HG03442 (cell line): ENCODE measurements at regions not wholly inside any gene's neighbourhood (a gene's known extent, or its start where the extent isn't known, plus 50 kb on each side); places are given as distances from the start of the nearest gene placed in this dataset.

ENCODE experiments used
- ATAC-seq: cut with Tn5 transposase; IDR thresholded peaks from one replicate; pipeline ENCODE4 v1.9.1; 2021; ENCODE audit warnings: mild to moderate bottlenecking, moderate library complexity; ENCODE audit not compliant: unreplicated experiment

DNA sequence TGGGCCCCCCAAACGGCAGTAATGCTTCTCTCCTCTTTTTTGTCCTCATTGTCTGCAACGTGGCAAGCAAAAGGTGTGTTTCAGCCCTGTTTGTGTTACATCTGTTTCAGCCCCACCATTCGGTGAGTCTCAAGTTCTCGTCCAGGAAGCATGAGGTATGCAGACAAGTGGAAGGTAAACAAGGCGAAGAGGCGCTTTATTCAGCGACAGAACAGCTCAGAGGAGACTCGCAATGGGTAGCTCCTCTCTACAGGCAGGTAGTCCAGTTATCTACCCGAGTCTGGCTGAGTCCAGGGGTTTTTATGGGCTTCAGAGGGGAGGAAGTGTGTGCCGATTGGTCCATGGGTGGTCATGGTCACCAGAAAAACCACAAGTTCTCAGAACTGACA lies 733.4 kb upstream of the CDH7 start:
- no peak for ATAC-seq

DNA sequence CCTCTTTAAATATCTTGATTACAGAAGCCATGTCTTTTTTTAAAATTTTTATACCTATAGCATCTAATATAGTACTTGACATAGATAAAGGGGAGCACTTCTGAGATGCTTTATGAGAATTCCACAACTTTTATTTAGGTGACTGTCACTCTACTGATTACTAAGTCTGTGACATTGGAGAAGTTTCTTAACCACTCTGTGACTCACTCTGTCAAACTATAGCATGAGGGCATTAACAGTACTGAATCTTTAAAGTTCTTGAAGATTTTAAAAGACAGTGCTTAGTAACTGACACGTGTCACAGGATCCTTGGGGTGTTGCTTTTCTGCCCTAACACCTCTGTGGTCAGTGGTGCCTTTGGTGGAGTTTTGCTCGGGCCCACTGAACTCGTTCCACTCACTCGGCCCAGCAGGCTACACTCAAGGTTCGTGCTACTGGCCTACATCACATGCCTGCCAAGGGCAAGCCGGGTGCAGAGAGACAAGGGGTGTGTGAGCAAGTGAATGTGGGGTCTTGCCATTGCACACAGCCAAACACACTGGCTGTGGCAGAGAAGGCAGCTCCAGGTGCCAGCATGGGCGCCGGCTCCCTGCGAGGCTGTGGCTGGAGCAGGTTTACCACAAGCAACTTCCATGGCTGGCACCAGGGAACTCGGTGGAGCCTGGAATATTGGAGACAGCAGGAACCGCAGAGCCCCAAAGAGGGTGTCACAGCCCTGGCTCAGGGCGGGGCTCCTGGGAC lies 734.0 kb upstream of the CDH7 start:
- ATAC-seq: no peak

DNA sequence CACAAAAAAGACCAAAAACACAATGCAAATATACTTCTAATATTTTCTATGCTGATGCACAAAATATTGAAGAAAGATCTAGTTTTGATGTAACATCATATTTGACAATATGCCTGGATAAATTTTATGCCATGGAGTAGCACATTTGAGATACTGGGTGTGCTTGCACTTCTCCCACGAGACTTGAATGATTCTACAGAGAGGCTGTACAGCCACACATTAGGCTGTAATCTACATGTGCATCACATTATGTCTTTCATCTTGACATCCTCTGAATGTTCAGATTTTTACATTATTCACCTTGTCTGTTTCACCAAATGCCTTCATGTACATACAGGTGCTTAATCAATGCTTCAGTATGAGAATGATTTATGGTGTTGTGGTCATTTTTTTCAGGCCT lies 756.4 kb upstream of the CDH7 start:
- no peak for ATAC-seq

DNA sequence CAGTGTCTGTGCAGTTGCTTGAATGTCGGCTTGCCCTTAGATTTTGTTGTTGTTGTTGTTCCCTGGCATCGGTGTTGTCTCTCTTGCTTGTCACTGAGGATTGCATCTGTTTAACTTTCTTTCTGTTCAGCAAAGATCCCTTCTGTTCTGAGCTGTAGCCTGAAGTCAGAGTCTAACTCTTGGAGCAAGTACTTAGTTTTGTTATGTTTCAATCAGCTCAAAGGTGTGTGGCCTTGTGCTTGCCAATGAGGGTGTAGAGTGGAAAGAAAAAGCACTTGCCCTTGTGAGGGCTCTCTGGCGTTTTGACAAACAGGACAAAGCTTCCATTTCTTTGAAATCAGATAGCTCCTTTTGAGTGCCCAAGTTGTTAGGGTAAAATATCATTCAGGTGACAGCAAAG lies 757.1 kb upstream of the CDH7 start:
- ATAC-seq: no peak

DNA sequence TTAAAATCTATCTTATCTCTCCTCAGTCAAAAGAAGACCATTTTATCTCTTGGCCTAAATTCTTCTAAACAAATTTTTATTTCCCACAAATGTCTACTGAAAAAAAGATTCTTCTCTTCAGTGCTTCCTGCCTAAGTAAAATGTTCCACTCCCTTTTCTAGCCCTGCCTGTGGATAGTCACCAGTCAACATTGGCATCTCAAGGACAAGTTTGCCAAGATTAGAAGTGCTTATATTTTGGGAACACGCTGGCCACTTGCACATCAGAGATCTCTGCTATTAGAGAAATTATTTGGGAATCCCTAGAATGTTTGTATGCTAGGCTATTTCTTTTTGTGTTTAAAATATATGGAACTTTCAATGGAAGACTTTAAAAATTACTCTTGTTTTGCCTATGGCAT lies 758.2 kb upstream of the CDH7 start:
- ATAC-seq: no peak

DNA sequence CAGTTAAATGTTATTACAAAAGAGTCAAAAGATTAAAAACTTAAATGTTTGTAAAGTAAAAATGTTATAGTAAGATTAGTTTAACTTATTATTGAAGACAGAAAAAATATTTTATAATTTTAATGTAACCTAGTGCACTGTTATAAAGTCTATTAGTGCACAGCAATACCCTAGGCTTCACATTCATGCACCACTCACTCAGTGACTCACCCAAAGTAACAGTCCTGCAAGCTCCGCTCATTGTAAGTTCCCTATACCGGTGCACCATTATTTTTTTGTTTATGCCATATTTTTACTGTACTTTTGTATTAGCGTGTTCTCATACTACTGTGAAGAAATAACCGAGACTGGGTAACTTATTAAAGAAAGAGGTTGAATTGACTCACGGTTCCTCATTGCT lies 759.7 kb upstream of the CDH7 start:
- no peak for ATAC-seq

DNA sequence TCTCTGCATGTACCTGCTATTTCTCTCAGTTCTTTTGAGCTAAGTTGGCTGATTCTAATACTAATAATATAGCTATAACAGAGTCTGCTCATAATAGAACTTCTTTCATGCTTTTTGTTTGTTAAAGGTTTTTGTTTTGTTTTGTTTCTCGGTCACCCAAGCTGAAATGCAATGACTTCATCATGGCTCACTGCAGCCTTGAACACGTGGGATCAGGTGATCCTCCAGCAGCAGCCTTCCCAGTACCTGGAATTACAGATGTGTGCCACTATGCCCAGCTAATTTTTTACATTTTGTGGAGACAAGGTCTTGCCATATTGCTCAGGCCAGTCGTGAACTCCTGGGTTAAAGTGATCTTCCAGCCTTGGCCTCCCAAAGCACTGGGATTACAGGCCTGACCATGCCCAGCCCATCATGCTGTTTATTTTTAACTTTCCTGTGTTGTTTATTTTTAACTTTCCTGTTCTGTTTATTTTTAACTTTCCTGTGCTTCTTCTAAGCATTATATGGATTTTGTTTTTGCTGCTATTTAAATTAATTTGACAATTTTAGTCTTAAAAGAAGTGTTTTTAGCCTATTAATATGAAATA lies 763.8 kb upstream of the CDH7 start:
- no peak for ATAC-seq

DNA sequence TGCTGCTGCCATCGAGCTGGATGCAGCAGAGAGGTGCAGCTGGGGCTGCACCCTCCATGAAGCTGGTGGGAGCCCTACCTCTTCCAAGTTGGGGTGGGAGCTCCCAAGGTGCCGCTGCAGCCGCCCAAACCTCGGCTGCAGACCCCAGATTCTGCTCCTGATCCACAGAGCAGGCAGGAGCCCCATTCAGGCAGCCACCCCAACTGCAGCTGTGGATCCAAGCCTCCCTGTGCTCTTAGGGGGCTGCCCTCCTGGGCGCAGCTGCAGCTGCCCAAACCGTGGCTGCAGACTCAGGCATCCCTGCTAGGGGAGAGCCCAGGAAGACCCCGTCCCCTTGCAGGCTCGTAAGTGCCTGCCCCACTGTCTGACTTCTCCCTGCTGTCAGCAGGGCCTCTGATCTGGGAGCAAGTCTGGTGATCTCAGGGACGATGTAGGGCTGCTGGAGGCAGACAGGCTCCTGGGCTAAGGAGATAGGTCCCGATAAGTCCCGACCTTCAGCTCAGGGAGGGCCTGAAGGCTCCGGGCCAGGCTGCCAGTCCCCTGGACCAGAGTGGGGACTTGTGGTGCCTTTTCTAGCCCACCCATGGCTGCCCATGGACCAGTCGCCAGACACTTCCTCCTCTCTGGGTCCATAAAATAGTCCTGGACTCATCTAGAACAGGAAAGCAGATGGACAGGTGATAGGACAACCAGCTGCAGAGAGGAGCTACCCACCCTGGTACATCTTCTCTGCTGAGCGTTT lies 767.1 kb upstream of the CDH7 start:
- ATAC-seq: no peak

DNA sequence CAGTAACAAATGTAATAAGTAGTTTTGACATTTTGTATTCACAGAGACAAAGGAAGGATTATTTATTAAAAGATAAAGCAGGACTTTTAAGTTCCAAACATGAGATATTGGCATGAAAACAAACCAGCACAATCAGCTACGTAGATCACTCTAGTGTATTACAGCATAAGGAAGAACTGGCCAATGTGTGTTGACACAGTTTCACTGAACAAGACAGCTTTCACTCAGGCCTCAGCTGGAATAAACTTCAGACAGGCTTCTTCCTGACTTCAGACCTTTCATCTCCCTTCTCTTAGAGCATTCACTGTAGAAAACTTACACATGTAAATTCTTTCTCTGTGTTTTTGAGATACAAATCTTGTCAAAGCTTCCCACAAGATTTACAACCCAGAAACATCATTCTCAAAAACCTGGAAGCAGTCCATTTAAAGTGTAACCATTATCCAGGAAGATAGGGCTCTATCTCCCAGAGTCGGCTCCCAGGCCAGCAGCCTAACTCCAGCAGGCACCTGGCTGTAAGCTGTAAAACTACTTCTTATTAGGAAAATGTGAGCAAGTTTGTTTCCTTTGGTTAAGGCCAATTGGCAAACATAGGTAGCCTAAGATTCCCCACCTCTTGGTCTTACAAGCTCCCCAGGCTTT lies 768.3 kb upstream of the CDH7 start:
- ATAC-seq: no peak

DNA sequence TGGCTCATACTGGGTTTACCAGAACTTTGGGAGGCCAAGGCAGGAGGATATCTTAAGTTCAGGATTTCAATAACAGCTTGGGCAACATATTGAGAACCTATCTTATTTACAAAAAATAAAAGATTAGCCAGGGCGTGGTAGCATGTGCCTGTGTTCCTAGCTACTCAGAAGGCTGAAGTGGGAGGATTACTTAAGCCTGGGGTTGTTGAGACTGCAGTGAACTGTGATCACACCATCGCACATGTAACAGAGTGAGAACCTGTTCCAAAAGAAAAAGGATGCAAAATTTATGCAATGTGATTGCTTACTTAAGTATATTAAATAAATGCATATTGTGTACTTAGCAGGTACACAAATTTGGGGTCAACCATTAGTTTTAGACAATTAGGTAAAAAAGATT lies 768.9 kb upstream of the CDH7 start:
- ATAC-seq: no peak

DNA sequence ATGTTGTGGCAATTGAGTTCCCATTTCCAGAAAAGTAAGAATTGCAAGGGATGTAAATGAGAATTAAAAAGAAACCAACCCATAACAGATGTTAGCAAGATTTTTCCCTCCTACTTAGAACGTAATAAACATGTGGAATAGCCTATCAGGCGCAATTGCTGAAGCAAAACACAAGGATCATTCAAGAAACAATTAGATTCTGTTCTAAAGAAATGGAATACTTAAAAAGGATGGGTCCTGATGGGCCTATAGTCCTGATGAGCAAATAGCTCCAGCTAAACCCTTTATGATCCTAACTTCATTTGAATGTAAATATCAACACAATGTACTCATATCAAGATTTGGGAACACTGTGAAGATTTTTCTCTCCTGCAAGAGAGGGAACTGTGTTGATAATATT lies 771.0 kb upstream of the CDH7 start:
- ATAC-seq: no peak

DNA sequence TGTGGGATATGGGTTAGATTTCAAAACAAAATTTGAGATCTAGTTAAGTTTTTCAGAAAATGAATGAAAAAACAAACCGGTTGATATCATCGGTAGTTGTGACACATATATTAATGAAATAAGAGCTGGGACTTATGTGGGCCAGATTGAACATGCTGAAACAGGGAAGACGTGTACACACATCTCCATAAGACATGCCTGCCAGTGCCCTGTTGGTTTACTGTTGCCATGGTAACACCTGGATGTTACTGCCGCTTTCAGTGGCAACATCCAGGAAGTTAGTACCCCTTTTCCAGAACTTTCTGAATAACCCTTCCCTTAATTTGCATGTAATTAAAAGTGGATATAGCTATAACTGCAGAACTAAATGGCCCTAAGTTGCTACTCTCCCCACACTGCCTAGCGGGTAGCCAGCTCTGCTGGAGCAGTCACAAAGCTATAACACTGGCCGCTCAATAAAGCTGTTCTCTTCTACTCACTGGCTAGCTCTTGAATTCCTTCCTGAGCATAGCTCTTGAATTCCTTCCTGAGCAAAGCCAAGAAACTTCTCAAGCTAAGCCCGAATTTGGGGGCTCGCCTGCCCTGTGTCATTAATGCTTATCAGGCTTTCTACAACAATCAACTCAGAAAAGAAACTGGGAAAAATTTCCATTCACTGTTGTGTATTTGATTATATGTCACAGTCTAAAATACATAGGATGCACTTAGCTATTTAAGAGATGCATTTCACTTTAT lies 776.3 kb upstream of the CDH7 start:
- no peak for ATAC-seq

DNA sequence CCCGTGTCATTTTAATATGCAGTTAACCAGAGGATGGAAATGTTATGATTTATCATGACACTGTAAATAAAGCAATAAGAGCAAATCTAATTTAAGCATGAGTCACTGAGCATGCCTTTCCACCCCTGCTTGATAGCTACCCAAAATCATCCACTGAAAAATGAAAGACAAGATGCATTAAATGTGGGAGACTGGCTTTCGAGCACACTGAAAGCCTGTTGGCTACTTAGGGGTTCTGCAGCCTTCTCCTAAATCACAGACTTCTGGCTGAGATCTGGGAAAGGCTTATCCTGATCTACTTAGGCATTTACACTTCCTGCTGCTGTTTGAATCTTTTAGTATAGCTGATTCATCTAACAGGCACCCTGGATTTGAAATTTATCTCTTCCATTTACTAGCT lies 778.3 kb upstream of the CDH7 start:
- ATAC-seq: no peak

DNA sequence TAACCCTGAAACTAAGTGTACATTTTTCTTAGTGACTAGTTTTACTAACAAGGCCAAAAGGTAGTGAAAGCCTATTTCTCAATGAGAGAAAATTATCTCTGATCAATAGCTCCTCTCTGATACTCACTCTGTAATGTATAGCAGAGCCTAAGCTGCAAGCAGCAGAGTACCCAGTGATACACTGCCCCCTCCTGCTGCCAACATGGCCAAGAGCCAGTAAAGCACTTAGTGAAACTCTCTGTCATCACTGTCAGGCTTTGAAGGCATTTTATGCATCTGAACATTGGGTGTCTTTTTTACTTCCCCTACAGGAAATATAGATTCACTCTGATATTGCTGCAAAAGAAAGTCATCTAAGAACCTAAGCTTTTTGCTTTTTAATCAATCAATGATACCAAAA lies 784.1 kb upstream of the CDH7 start:
- ATAC-seq: no peak

DNA sequence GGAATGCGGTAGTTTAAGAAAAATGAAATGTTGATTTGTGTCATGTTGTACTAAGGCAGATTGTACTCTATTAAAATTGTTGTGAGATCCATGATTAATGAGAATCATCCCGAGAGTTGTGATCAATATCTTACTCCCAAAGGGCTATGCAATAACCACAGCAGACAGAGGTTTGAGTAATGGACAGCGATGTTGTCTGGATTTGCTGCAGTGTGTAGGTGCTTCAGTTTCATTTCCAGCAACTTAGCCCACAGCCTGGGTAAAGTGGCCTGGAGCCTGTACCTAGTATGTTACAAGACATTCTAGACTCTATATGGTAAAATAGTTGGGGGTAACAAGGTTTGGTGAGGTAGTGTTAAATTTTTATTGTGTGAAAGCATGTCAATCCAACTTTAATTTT lies 794.3 kb upstream of the CDH7 start:
- ATAC-seq: no peak

DNA sequence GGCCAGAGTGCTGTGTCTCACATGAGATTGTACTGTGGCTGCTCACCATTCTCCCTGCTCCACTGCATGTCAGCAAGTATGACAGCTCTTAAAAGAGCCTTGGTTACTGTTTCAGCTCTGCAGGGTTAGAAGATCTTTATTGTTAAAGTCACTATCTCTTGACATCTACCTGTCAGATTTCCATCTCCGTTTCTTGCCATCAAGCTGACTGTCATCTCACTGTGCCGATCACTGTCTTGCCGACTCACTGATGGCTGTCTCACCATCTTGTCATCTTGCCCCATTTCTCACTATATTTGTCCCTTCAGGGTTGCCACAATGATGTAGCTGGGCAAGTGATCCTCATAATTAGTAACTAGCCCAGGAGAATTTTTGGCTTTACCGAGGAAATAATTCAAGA lies 800.9 kb upstream of the CDH7 start:
- ATAC-seq: no peak

DNA sequence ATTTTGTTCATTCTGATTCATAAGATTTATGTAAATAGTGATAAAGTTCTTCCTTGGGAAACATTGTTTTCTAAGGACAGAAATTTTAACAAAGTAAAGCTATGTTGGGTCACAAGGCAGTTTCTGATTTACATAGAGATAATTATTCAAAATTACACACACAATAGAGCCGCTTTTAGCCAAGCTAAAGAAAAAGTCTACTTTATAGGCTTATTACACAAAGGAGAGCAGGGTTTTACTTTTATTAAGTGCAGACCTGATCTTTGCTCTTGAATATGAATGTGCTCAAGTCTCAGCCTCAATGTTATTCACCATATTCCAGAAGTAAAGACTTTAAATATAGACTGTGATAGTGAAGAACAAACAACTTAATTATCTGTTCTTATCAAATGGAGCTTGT lies 787.8 kb upstream of the LINC00305 start:
- no peak for ATAC-seq

DNA sequence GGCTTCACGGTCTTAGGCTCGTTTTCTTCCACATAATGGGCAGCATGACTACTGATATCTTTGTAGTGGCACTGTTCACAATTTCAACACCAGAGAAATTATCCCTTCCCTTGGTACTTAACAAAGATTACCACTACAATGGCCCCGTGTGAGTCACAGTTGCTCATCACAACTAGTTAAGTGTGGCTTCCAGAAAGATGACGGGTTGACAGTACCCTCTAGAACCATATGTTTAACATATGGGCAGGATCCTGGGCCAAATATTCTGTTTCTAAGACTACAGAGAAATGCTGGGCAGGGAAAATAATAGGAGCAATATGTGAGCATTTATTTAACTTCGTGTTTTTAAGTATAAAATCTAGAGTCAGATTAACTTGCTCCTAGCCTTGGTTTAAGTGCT lies 780.1 kb upstream of the LINC00305 start:
- no peak for ATAC-seq

DNA sequence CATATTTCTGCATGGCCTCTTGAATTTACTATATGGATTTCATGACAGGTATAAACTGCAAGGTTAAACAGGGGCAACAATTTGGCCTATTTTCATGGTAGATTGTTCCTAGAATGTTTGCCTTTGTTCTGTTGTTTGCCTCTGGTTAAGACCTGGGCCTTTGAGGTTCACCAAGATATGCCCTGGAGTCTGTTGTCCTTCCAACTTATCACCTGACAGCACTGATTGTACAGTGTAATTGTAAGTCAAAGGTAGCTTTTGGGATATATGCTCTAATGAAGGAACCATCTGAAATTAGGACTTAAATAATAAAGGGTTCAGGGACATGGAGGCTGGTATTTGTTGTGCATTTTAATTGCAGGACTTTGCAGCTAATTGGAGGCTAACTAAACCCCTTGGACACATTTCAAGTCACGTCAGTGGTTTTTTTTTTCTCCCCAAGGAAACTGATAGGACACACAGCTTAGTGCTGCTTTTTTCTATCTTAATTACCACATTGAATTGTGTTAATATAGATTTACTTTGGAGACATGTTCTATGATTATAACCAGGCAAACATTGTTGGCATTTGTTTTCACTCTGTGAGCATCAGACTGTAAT lies 771.2 kb upstream of the LINC00305 start:
- ATAC-seq: no peak

DNA sequence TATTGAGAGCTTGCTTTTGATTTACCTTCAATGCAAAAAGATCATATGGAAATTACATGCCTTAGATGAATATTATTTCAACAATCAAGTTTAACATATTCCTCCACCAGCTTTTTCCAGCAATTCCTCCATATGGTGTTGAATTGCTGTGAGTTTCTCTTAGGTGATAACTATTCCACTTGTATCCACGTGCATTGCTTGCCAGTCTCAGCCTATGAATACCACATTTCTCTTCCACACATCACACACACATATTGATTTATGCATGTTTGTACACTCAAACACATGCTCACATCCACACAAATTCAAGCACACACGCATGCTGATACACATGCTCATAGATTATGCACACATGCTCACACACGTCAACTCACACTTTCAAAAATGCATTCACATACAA lies 770.0 kb upstream of the LINC00305 start:
- ATAC-seq: no peak

DNA sequence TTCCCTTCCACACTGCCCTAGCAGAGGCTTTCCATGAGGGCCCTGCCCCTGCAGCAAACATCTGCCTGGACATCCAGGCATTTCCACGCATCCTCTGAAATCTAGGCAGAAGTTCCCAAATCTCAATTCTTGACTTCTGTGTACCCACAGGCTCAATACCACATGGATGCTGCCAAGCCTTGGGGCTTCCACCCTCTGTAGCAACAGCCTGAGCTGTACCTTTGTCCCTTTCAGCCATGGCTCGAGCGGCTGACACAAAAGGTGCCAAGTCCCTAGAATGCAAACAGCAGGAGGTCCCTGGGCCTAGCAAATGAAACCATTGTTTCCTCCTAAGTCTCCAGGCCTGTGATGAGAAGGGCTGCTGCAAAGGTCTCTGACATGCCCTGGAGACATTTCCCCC lies 744.5 kb upstream of the LINC00305 start:
- no peak for ATAC-seq
